Natural killer cell (primary cell): ENCODE measurements at regions not wholly inside any gene's neighbourhood (a gene's known extent, or its start where the extent isn't known, plus 50 kb on each side); places are given as distances from the start of the nearest gene placed in this dataset.

Experiments
- ATAC-seq, 3 donors: fragments of 150-1000 bp in 2 of 3; fragments of 200-7000 bp in 1 of 3; cut with Tn5 transposase; 1 replicate in 1 of 3; 2 replicates in 2 of 3; pipeline ENCODE4 v1.10.0; 2021; ENCODE audit warnings: mild to moderate bottlenecking in 2 of 3, moderate library complexity in 2 of 3
- DNase-seq, 2 donors: peaks; one replicate each; pipeline versions ENCODE4 v3.0.0 to v3.0.0-alpha.2; 2013 to 2021; ENCODE audit warnings: mixed read lengths in 1 of 2
- H3K27ac ChIP-seq: one replicate; pipeline ENCODE4 v1.5.1; 2013; ENCODE audit warnings: mild to moderate bottlenecking, low read length
- H3K27me3 ChIP-seq: one replicate; pipeline ENCODE4 v1.6.1; 2013; ENCODE audit warnings: low read length; ENCODE audit not compliant: control insufficient read depth, insufficient read depth
- H3K36me3 ChIP-seq: one replicate; pipeline ENCODE4 v1.6.1; 2013; ENCODE audit warnings: low read length; ENCODE audit not compliant: control insufficient read depth, insufficient read depth
- H3K4me1 ChIP-seq: one replicate; pipeline ENCODE4 v1.6.1; 2013; ENCODE audit warnings: low read length; ENCODE audit not compliant: control insufficient read depth, insufficient read depth
- H3K4me3 ChIP-seq: one replicate; pipeline ENCODE4 v1.5.1; 2013; ENCODE audit warnings: low read length
- H3K9me3 ChIP-seq: one replicate; pipeline ENCODE4 v1.6.1; 2013; ENCODE audit warnings: low read length; ENCODE audit not compliant: control insufficient read depth, insufficient read depth
- H3K27ac Mint-ChIP-seq, 2 donors: one replicate each; pipeline ENCODE4 v1.8.0; 2022; ENCODE audit warnings: mild to moderate bottlenecking in 2 of 2, mixed read lengths in 2 of 2, moderate library complexity in 1 of 2
- H3K27me3 Mint-ChIP-seq, 2 donors: one replicate each; pipeline ENCODE4 v1.8.0; 2022; ENCODE audit warnings: low read depth in 2 of 2, mixed read lengths in 2 of 2
- H3K36me3 Mint-ChIP-seq: one replicate; pipeline ENCODE4 v1.8.0; 2022; ENCODE audit warnings: mixed read lengths
- H3K4me1 Mint-ChIP-seq, 2 donors: one replicate each; pipeline ENCODE4 v1.8.0; 2022; ENCODE audit warnings: mixed read lengths in 2 of 2
- H3K4me3 Mint-ChIP-seq: one replicate; pipeline ENCODE4 v1.8.0; 2022; ENCODE audit warnings: mild to moderate bottlenecking, moderate library complexity, mixed read lengths
- H3K9me3 Mint-ChIP-seq, 2 donors: one replicate each; pipeline ENCODE4 v1.8.0; 2022; ENCODE audit warnings: mixed read lengths in 2 of 2
- WGBS: methylation state at CpG from one replicate; pipeline ENCODE4 v1.1.7; 2013; ENCODE audit warnings: missing lambda C conversion rate; ENCODE audit not compliant: insufficient coverage; 5-methylcytosine and 5-hydroxymethylcytosine counted together
- intact Hi-C: fragments of 100-400 bp; cut with micrococcal nuclease; formaldehyde crosslinking; loops from one replicate; pipeline ENCODE4 v1.14.2; 2022
- TF ChIP-seq, protein P1 (sequence below): fragments of 200-600 bp; IDR thresholded peaks from one replicate; pipeline ENCODE4 v1.8.0; 2022; ENCODE audit warnings: antibody characterized with exemption

GRCh38 chr1:79264975-79265818 lies 258.7 kb upstream of the ADGRL4 start:
- TF ChIP-seq, protein P1, sequence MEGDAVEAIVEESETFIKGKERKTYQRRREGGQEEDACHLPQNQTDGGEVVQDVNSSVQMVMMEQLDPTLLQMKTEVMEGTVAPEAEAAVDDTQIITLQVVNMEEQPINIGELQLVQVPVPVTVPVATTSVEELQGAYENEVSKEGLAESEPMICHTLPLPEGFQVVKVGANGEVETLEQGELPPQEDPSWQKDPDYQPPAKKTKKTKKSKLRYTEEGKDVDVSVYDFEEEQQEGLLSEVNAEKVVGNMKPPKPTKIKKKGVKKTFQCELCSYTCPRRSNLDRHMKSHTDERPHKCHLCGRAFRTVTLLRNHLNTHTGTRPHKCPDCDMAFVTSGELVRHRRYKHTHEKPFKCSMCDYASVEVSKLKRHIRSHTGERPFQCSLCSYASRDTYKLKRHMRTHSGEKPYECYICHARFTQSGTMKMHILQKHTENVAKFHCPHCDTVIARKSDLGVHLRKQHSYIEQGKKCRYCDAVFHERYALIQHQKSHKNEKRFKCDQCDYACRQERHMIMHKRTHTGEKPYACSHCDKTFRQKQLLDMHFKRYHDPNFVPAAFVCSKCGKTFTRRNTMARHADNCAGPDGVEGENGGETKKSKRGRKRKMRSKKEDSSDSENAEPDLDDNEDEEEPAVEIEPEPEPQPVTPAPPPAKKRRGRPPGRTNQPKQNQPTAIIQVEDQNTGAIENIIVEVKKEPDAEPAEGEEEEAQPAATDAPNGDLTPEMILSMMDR: no peak
- no peaks in the 10 kb centered on the region for H3K4me1 Mint-ChIP-seq
- Histone ChIP-seq H3K36me3 (no peaks in the 10 kb centered on the region), H3K4me1 (no peaks in the 10 kb centered on the region), H3K9me3 (no peaks in the 10 kb centered on the region), H3K27me3 (no peaks in the 10 kb centered on the region), H3K4me3 (no peak overlapping the region), H3K27ac (no peak overlapping the region)
- H3K27me3 Mint-ChIP-seq: no peaks in the 10 kb centered on the region
- ATAC-seq (no peak), DNase-seq (no peak)
- 87% methylated on average over 2 of the region's 4 CpGs for WGBS
- intact Hi-C loops: no loop called here
- no peak overlapping the region for H3K4me3 Mint-ChIP-seq
- H3K27ac Mint-ChIP-seq: no peak overlapping the region
- H3K36me3 Mint-ChIP-seq: no peaks in the 10 kb centered on the region
- peaks cover 7 to 9% of the 10 kb centered on the region in 2 donors for H3K9me3 Mint-ChIP-seq

DNA sequence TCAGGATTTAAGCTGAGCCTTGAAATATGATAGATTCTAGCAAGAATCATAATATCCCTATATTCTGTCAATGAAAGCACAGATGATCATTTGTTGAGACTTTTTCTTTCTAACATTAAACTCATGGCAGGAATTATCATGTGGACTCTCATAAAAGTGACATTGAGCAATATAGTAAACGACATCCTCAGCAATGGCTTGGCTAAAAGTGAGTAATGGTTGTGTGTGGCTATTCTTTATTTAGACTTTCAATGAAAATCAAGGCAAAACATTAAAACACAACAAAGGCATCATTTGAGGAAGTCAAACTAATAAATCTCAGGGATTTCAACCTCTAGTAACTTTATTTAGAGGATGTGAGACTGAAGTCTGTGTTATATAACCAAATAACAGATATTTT lies 257.8 kb upstream of the ADGRL4 start:
- no peaks in the 10 kb centered on the region for H3K36me3 ChIP-seq
- H3K4me1 ChIP-seq: no peaks in the 10 kb centered on the region
- ATAC-seq (no peak), DNase-seq (no peak)
- WGBS: no CpG with 5 or more reads among the region's 1 CpG
- no peak overlapping the region for H3K27ac Mint-ChIP-seq
- H3K4me3 Mint-ChIP-seq: no peak overlapping the region
- peaks cover 7 to 9% of the 10 kb centered on the region in 2 donors for H3K9me3 Mint-ChIP-seq
- no peaks in the 10 kb centered on the region for H3K27me3 Mint-ChIP-seq
- no peaks in the 10 kb centered on the region for H3K9me3 ChIP-seq
- intact Hi-C loops: no loop called here
- H3K27me3 ChIP-seq: no peaks in the 10 kb centered on the region
- H3K27ac ChIP-seq: no peak overlapping the region
- H3K4me1 Mint-ChIP-seq: no peaks in the 10 kb centered on the region
- TF ChIP-seq, protein P1: no peak
- H3K4me3 ChIP-seq: no peak overlapping the region
- H3K36me3 Mint-ChIP-seq: no peaks in the 10 kb centered on the region

DNA sequence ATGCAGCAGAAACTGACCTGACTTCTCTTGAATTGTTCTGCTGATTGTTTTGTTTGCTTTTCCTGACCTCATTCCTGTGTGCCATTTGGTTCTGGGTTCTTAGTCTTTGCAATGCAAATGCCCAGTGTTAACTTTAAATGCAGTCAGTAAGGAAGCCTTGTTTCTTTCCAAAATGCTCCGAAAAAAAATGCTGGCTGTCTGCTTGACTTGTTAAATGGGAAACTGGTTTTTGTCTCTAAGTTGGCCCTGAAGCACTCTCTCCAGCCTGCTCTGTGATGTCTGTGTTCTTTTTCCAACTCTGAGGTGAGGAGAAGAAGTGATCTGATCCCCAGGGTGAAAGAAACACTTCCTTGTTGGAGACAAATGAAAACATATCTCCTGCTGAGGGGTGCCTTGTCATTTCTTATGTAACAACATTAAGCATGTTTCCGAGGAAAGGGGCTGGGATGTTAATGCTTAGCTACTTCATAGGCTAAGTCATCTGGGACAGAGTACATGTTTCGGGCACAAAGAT lies 256.3 kb upstream of the ADGRL4 start:
- no peaks in the 10 kb centered on the region for H3K9me3 ChIP-seq
- intact Hi-C loops: no loop called here
- no peak overlapping the region for H3K27ac ChIP-seq
- Mint-ChIP-seq H3K9me3 (peaks cover 7 to 11% of the 10 kb centered on the region in 2 donors), H3K4me3 (no peak overlapping the region), H3K4me1 (no peaks in the 10 kb centered on the region), H3K36me3 (no peaks in the 10 kb centered on the region), H3K27me3 (no peaks in the 10 kb centered on the region), H3K27ac (no peak overlapping the region)
- H3K36me3 ChIP-seq: no peaks in the 10 kb centered on the region
- ATAC-seq: no peak
- H3K4me1 ChIP-seq: no peaks in the 10 kb centered on the region
- no peak for DNase-seq
- no peak overlapping the region for H3K4me3 ChIP-seq
- TF ChIP-seq, protein P1: no peak
- 65% methylated on average over 2 of the region's 3 CpGs for WGBS
- H3K27me3 ChIP-seq: no peaks in the 10 kb centered on the region
